ENCODE measurements at regions not wholly inside any gene's neighbourhood (a gene's known extent, or its start where the extent isn't known, plus 50 kb on each side); places are given as distances from the start of the nearest gene placed in this dataset.

DNA sequence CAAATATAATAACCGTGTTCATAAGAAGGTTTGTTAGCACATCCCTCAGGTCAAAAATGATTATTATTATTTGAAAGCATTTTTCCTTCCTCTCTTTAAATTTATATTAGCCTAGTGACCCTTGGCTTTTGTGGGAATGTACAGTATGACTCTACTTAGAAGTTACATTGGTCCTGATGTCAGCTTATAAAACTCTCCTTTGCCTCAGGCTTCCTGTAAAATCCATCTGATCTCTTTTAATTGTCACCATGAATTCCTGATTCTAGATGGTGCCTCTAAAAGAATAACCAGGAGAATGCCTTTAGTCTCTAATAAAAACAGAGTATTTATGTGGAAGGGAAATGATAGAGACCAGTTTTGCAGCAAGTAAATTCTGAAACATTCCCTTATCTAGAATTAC lies 1134.4 kb downstream of the XPNPEP1 start:
- no peak overlapping the region for H3K27ac ChIP-seq
- no peak overlapping the region for H3K4me2 ChIP-seq
- 6% methylated on average over 1 of the region's 1 CpG for WGBS (ENCODE audit: missing lambda C conversion rate)
- no peaks in the 10 kb centered on the region for H3K4me1 ChIP-seq
- TF ChIP-seq TP53 (CRISPR knock-in tag; IDR thresholded peaks at IDR 0.05) (no peak), CEBPB (IDR thresholded peaks at IDR 0.05) (no peak), NFE2L2 (conservative IDR thresholded peaks at IDR 0.05; ENCODE audit: low read length) (no peak), CHD4 (IDR thresholded peaks at IDR 0.05; ENCODE audit: borderline replicate concordance) (no peak), RFX5 (IDR thresholded peaks at IDR 0.05) (no peak), GATA3 (IDR thresholded peaks at IDR 0.05; ENCODE audit: borderline replicate concordance) (no peak), ZNF302 (CRISPR knock-in tag; IDR thresholded peaks at IDR 0.05) (no peak)
- TF ChIP-seq, protein P1, sequence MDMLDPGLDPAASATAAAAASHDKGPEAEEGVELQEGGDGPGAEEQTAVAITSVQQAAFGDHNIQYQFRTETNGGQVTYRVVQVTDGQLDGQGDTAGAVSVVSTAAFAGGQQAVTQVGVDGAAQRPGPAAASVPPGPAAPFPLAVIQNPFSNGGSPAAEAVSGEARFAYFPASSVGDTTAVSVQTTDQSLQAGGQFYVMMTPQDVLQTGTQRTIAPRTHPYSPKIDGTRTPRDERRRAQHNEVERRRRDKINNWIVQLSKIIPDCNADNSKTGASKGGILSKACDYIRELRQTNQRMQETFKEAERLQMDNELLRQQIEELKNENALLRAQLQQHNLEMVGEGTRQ (IDR thresholded peaks at IDR 0.05) = no peak
- TF ChIP-seq, protein P2, sequence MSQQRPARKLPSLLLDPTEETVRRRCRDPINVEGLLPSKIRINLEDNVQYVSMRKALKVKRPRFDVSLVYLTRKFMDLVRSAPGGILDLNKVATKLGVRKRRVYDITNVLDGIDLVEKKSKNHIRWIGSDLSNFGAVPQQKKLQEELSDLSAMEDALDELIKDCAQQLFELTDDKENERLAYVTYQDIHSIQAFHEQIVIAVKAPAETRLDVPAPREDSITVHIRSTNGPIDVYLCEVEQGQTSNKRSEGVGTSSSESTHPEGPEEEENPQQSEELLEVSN (IDR thresholded peaks at IDR 0.05; ENCODE audit: borderline replicate concordance, low read depth) = no peak
- TF ChIP-seq, protein P3, sequence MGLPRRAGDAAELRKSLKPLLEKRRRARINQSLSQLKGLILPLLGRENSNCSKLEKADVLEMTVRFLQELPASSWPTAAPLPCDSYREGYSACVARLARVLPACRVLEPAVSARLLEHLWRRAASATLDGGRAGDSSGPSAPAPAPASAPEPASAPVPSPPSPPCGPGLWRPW (IDR thresholded peaks at IDR 0.05) = no peak
- H3K9me3 ChIP-seq = peaks cover 14% of the 10 kb centered on the region; the same call in 1 of the 3 replicates
- no peak overlapping the region for H3K4me3 ChIP-seq
- FAIRE-seq = no peak
- CTCF ChIA-PET = no interaction called here
- no peak for ATAC-seq
- POLR2A ChIA-PET = no interaction called here
- DNase-seq (ENCODE audit: low read depth in 1 of 2, low spot score in 1 of 2) = no peak

DNA sequence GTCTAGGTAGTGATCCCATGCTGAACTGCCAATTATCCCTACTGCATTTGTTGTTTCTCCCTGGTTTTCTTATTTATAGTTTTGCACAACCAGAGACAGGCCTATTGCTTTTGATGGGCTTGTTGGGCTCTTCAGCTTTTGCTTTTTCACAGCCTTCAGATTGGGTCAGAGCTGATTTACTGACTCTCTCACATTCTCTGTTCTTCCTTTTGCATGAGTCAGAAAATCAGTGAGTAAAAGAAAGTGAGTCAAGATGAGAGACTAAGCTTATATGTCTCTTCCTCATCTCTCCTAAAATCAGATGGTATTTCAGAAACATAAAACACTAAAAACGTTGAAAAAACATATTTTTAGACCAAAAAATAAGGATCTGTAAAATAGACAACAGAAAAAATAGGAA lies 1135.4 kb downstream of the XPNPEP1 start:
- H3K4me2 ChIP-seq = no peak overlapping the region
- no peak overlapping the region for H3K4me3 ChIP-seq
- TF ChIP-seq KDM1A (IDR thresholded peaks at IDR 0.05; ENCODE audit: low read depth) = no peak
- TF ChIP-seq EHMT2 (IDR thresholded peaks at IDR 0.05; ENCODE audit: low read depth) = no peak
- TF ChIP-seq, protein P4, sequence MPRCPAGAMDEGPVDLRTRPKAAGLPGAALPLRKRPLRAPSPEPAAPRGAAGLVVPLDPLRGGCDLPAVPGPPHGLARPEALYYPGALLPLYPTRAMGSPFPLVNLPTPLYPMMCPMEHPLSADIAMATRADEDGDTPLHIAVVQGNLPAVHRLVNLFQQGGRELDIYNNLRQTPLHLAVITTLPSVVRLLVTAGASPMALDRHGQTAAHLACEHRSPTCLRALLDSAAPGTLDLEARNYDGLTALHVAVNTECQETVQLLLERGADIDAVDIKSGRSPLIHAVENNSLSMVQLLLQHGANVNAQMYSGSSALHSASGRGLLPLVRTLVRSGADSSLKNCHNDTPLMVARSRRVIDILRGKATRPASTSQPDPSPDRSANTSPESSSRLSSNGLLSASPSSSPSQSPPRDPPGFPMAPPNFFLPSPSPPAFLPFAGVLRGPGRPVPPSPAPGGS (IDR thresholded peaks at IDR 0.05) = no peak
- no peak for TF ChIP-seq ZFP36 (IDR thresholded peaks at IDR 0.05; ENCODE audit: borderline replicate concordance, partially characterized antibody)
- TF ChIP-seq ZC3H11A (IDR thresholded peaks at IDR 0.05) = no peak
- TF ChIP-seq JUNB (IDR thresholded peaks at IDR 0.05) = no peak
- no peak for TF ChIP-seq HDAC2 (IDR thresholded peaks at IDR 0.05)
- TF ChIP-seq HOXA7 (CRISPR knock-in tag; IDR thresholded peaks at IDR 0.05) = no peak
- TF ChIP-seq, protein P5, sequence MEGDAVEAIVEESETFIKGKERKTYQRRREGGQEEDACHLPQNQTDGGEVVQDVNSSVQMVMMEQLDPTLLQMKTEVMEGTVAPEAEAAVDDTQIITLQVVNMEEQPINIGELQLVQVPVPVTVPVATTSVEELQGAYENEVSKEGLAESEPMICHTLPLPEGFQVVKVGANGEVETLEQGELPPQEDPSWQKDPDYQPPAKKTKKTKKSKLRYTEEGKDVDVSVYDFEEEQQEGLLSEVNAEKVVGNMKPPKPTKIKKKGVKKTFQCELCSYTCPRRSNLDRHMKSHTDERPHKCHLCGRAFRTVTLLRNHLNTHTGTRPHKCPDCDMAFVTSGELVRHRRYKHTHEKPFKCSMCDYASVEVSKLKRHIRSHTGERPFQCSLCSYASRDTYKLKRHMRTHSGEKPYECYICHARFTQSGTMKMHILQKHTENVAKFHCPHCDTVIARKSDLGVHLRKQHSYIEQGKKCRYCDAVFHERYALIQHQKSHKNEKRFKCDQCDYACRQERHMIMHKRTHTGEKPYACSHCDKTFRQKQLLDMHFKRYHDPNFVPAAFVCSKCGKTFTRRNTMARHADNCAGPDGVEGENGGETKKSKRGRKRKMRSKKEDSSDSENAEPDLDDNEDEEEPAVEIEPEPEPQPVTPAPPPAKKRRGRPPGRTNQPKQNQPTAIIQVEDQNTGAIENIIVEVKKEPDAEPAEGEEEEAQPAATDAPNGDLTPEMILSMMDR (IDR thresholded peaks at IDR 0.05) = no peak
- ChIA-PET POLR2A (no interaction called here), CTCF (no interaction called here)
- ATAC-seq (no peak), FAIRE-seq (no peak), DNase-seq (ENCODE audit: low read depth in 1 of 2, low spot score in 1 of 2) (no peak)
- H3K4me1 ChIP-seq = no peaks in the 10 kb centered on the region
- H3K27ac ChIP-seq = no peak overlapping the region
- H3K9me3 ChIP-seq = peaks cover 14% of the 10 kb centered on the region; the same call in 1 of the 3 replicates
- 0% methylated on average over 1 of the region's 1 CpG for WGBS (ENCODE audit: missing lambda C conversion rate)

DNA sequence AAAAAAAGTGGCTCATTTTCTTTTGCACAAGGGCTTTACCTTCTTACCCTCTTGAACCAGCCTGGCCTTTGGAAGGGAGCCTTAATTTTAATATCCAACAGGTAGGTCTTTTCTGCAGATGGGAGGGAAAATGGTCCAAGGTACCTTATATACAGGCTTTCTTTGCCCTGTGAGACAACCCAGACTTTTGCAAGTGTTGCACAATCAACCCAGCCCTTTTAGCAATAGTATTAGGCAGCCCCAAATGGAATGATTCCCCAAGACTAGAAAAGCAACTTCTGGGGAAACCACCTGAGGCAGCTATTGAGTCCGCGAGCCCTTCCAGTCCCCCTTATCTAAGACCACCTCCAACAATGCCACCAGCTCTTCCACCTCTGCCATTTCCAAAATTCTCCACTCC lies 1138.3 kb downstream of the XPNPEP1 start:
- DNase-seq (ENCODE audit: low read depth in 1 of 2, low spot score in 1 of 2) (no peak), FAIRE-seq (no peak), ATAC-seq (no peak)
- POLR2A ChIA-PET = no interaction called here
- CTCF ChIA-PET = no interaction called here
- TF ChIP-seq, protein P2 (IDR thresholded peaks at IDR 0.05; ENCODE audit: borderline replicate concordance, low read depth) = no peak
- no peak overlapping the region for H3K27ac ChIP-seq
- WGBS (ENCODE audit: missing lambda C conversion rate) = 76% methylated on average over 2 of the region's 2 CpGs
- H3K4me2 ChIP-seq = no peak overlapping the region
- H3K9me3 ChIP-seq = peaks cover 12% of the 10 kb centered on the region; the same call in 1 of the 3 replicates
- H3K4me3 ChIP-seq = no peak overlapping the region
- H3K4me1 ChIP-seq = no peaks in the 10 kb centered on the region
